ENCODE measurements at regions not wholly inside any gene's neighbourhood (a gene's known extent, or its start where the extent isn't known, plus 50 kb on each side); places are given as distances from the start of the nearest gene placed in this dataset.

DNA sequence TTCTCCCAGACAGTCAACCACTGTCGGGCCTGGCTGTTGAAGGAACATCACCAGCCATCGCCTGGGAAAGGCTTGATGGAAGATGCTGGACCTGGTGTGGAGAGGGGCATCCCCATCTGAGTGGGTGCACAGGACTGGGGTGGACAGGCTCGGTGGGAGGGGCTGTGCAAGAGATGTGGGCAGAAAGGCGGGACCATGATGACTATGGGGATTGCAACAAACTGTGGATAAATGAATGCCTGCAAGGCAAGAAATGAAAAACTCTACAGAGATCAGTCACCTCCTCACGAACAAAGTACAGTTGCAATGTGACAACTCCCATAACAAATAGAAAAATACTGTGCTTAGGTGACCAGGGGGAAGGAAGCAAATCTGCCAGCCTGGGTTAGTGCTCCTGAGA is 171.9 kb upstream of the GPR12 start:
- no peak for TF ChIP-seq ZC3H10 (CRISPR knock-in tag; IDR thresholded peaks at IDR 0.05)
- no peak for TF ChIP-seq ARNTL (CRISPR knock-in tag; IDR thresholded peaks at IDR 0.05; ENCODE audit: borderline replicate concordance, low read depth)
- TF ChIP-seq ZFP3 (CRISPR knock-in tag; IDR thresholded peaks at IDR 0.05) = no peak
- no peak for TF ChIP-seq ISL1 (CRISPR knock-in tag; IDR thresholded peaks at IDR 0.05)
- TF ChIP-seq RARB (CRISPR knock-in tag; IDR thresholded peaks at IDR 0.05) = no peak
- TF ChIP-seq, protein P1, sequence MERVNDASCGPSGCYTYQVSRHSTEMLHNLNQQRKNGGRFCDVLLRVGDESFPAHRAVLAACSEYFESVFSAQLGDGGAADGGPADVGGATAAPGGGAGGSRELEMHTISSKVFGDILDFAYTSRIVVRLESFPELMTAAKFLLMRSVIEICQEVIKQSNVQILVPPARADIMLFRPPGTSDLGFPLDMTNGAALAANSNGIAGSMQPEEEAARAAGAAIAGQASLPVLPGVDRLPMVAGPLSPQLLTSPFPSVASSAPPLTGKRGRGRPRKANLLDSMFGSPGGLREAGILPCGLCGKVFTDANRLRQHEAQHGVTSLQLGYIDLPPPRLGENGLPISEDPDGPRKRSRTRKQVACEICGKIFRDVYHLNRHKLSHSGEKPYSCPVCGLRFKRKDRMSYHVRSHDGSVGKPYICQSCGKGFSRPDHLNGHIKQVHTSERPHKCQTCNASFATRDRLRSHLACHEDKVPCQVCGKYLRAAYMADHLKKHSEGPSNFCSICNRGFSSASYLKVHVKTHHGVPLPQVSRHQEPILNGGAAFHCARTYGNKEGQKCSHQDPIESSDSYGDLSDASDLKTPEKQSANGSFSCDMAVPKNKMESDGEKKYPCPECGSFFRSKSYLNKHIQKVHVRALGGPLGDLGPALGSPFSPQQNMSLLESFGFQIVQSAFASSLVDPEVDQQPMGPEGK (CRISPR knock-in tag; IDR thresholded peaks at IDR 0.05; ENCODE audit: borderline replicate concordance) = no peak
- no peak for TF ChIP-seq TCF4 (CRISPR knock-in tag; IDR thresholded peaks at IDR 0.05; ENCODE audit: borderline replicate concordance)
- TF ChIP-seq, protein P2, sequence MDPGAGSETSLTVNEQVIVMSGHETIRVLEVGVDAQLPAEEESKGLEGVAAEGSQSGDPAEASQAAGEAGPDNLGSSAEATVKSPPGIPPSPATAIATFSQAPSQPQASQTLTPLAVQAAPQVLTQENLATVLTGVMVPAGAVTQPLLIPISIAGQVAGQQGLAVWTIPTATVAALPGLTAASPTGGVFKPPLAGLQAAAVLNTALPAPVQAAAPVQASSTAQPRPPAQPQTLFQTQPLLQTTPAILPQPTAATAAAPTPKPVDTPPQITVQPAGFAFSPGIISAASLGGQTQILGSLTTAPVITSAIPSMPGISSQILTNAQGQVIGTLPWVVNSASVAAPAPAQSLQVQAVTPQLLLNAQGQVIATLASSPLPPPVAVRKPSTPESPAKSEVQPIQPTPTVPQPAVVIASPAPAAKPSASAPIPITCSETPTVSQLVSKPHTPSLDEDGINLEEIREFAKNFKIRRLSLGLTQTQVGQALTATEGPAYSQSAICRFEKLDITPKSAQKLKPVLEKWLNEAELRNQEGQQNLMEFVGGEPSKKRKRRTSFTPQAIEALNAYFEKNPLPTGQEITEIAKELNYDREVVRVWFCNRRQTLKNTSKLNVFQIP (CRISPR knock-in tag; IDR thresholded peaks at IDR 0.05; ENCODE audit: borderline replicate concordance, low read depth) = no peak
- TF ChIP-seq ZFP30 (CRISPR knock-in tag; IDR thresholded peaks at IDR 0.05) = no peak

Measured in SK-N-SH treated with all-trans-retinoic acid at 6 μM for 48 hours (cell line).